Lower lobe of right lung (tissue), 2 donors: ENCODE measurements at regions not wholly inside any gene's neighbourhood (a gene's known extent, or its start where the extent isn't known, plus 50 kb on each side); places are given as distances from the start of the nearest gene placed in this dataset.

Experiments
- ATAC-seq, 2 donors: fragments of 200-7000 bp; cut with Tn5 transposase; one replicate each; pipeline ENCODE4 v1.9.1; 2020 to 2022; ENCODE audit warnings: mild to moderate bottlenecking in 2 of 2, moderate library complexity in 2 of 2
- DNase-seq: peaks from one replicate; pipeline ENCODE4 v3.0.0-alpha.2; 2020
- H3K27ac ChIP-seq: fragments of 200-600 bp; one replicate; pipeline ENCODE4 v1.8.0; 2022
- H3K27me3 ChIP-seq: fragments of 200-600 bp; one replicate; pipeline ENCODE4 v1.8.0; 2022; ENCODE audit warnings: low read depth
- H3K36me3 ChIP-seq: fragments of 200-600 bp; one replicate; pipeline ENCODE4 v1.8.0; 2022; ENCODE audit warnings: mild to moderate bottlenecking
- H3K4me1 ChIP-seq: fragments of 200-600 bp; one replicate; pipeline ENCODE4 v1.8.0; 2022
- H3K4me3 ChIP-seq: fragments of 200-600 bp; one replicate; pipeline ENCODE4 v1.8.0; 2022; ENCODE audit warnings: mild to moderate bottlenecking
- H3K9me3 ChIP-seq: fragments of 200-600 bp; one replicate; pipeline ENCODE4 v1.8.0; 2022
- CTCF ChIP-seq: fragments of 200-600 bp; IDR thresholded peaks from one replicate; pipeline ENCODE4 v1.8.0; 2022; ENCODE audit warnings: antibody characterized with exemption, mild to moderate bottlenecking
- intact Hi-C: fragments of 100-400 bp; cut with DNase I; formaldehyde crosslinking; loops from one replicate; pipeline ENCODE4 v1.11.0; 2022
- donor health status: DM: no; HTN: yes; CAD: no; lungs with severe emphysema.

- intact Hi-C loops: no loop called here
- peak; percentile 99 for ATAC-seq
These were observed 243.6 kb downstream of the AUH start for GRCh38 chr9:91117959-91118703.

DNA sequence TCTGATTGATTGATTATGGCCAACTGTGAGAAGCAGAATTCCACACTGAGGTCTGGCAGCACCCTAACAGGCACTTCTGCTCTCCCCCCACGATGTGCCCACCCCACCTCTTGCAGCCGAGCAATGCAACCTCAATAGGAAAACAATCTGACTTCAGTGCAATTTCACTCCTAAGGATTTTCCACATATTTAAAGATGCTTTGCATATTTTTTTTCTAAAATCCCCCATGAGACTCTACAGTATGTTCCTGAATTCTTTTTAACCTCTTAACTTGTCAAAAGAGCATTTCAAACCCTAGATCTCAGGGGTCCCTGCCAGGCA lies 243.1 kb downstream of the AUH start:
- no peak for TF ChIP-seq CTCF
- peak overlapping the region; percentile 42 for H3K4me3 ChIP-seq
- H3K9me3 ChIP-seq: no peaks in the 10 kb centered on the region
- intact Hi-C loops: no loop called here
- H3K27me3 ChIP-seq: no peaks in the 10 kb centered on the region
- peak overlapping the region; percentile 84 for H3K27ac ChIP-seq
- H3K4me1 ChIP-seq: peaks cover 51% of the 10 kb centered on the region
- H3K36me3 ChIP-seq: no peaks in the 10 kb centered on the region
- ATAC-seq (no peak), DNase-seq (no peak)

More at GRCh38 chr9:91117959-91118703, 243.6 kb downstream of the AUH start:
- Histone ChIP-seq H3K27ac (peak overlapping the region; percentile 84), H3K9me3 (no peaks in the 10 kb centered on the region), H3K27me3 (no peaks in the 10 kb centered on the region), H3K36me3 (no peaks in the 10 kb centered on the region), H3K4me1 (peaks cover 51% of the 10 kb centered on the region), H3K4me3 (peak overlapping the region; percentile 42)
- peak; percentile 96 for DNase-seq
- no peak for TF ChIP-seq CTCF

DNA sequence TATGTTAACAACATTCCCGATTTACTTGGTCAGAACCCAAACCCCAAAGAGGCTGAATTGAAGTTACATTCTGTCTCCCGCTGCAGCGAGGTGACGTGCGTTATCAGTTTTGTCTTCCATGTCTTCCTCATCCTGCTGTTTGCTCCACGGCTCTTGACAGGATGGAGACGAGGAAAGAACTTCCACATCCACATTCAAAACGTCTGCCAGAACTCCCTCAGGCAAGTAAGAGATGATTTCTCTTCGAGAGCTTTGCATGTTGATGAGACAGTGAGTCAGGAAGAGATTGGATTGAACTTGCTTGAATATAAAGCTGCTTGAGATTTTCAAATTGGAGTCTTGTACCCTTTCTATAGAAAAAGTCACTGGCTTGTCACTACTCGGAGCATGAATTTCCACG lies 242.6 kb downstream of the AUH start:
- Histone ChIP-seq H3K27me3 (no peaks in the 10 kb centered on the region), H3K36me3 (no peaks in the 10 kb centered on the region), H3K9me3 (no peaks in the 10 kb centered on the region), H3K27ac (peak overlapping the region; percentile 84), H3K4me3 (no peak overlapping the region), H3K4me1 (peaks cover 51% of the 10 kb centered on the region)
- TF ChIP-seq CTCF: no peak
- no peak for ATAC-seq
- no peak for DNase-seq
- intact Hi-C loops: no loop called here

DNA sequence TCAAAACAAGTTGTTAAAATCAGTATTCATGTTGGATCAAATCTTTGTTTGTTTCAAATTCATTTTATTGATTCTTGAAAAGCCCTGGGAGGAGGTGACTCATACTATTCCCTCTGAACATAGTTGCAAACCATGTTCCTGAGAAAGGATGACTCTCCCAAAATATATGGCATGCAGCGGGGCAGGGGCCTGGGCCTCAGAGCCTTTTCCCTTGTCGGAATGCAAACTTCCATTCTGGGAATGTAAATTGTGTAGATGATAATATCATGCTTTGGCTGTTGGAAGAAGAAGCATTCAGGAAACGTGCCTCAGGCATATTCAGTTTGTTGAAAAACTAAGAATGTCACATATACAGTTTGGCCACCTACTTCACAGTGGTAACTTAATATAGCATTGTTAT lies 242.0 kb downstream of the AUH start:
- Histone ChIP-seq H3K9me3 (no peaks in the 10 kb centered on the region), H3K4me1 (peaks cover 51% of the 10 kb centered on the region), H3K27me3 (no peaks in the 10 kb centered on the region), H3K4me3 (no peak overlapping the region), H3K36me3 (no peaks in the 10 kb centered on the region), H3K27ac (no peak overlapping the region)
- DNase-seq (no peak), ATAC-seq (no peak)
- no peak for TF ChIP-seq CTCF
- intact Hi-C loops: no loop called here

DNA sequence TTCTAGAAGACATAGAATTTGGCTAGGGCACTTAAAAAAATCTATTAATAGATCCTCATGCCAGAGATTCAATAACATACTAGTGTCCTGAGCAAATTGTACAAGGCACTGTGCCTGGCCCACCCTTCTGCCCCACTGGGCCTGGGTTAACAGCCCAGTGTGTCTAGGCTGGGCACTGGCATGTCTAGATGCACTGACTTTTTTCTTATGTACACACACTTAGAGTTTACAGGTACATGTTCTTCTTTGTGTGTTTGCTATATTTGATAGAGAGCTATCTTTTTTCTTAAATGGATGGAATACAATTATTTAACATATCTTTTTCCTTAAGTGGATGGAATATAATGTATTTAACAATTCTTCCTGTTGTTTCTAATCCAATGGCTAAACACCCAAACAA lies 241.5 kb downstream of the AUH start:
- DNase-seq (no peak), ATAC-seq (no peak)
- no peak overlapping the region for H3K4me3 ChIP-seq
- no peak overlapping the region for H3K27ac ChIP-seq
- peaks cover 51% of the 10 kb centered on the region for H3K4me1 ChIP-seq
- no peak for TF ChIP-seq CTCF
- no peaks in the 10 kb centered on the region for H3K27me3 ChIP-seq
- H3K9me3 ChIP-seq: no peaks in the 10 kb centered on the region
- H3K36me3 ChIP-seq: no peaks in the 10 kb centered on the region
- intact Hi-C loops: no loop called here
